ENCODE measurements at regions not wholly inside any gene's neighbourhood (a gene's known extent, or its start where the extent isn't known, plus 50 kb on each side); places are given as distances from the start of the nearest gene placed in this dataset.

- Histone ChIP-seq H2AFZ (ENCODE audit: low read depth) (no peak overlapping the region), H3K27me3 (ENCODE audit: insufficient read depth, low read depth) (no peaks in the 10 kb centered on the region), H3K36me3 (ENCODE audit: insufficient read depth) (no peaks in the 10 kb centered on the region), H3K4me1 (ENCODE audit: low read depth, poor library complexity, severe bottlenecking) (no peaks in the 10 kb centered on the region), H3K79me2 (ENCODE audit: insufficient read depth, low read depth) (no peaks in the 10 kb centered on the region), H4K20me1 (ENCODE audit: insufficient read depth) (no peaks in the 10 kb centered on the region), H3K4me2 (no peak overlapping the region), H3K9ac (no peak overlapping the region), H3K27ac (no peak overlapping the region), H3K4me3 (IDR thresholded peaks at IDR 0.05; ENCODE audit: insufficient read depth, low read depth, low read length) (no peak overlapping the region)
- peak; percentile 51 for TF ChIP-seq CTCF (conservative IDR thresholded peaks at IDR 0.05; ENCODE audit: low read depth, low read length)
Measured at GRCh38 chrX:81377329-81377728, 175.4 kb downstream of the SH3BGRL start.

GRCh38 chrX:81378560-81378959, 176.7 kb downstream of the SH3BGRL start:
- Histone ChIP-seq H3K36me3 (ENCODE audit: insufficient read depth) (no peaks in the 10 kb centered on the region), H3K9ac (no peak overlapping the region), H3K27me3 (ENCODE audit: insufficient read depth, low read depth) (no peaks in the 10 kb centered on the region), H3K4me2 (no peak overlapping the region), H3K4me3 (IDR thresholded peaks at IDR 0.05; ENCODE audit: insufficient read depth, low read depth, low read length) (no peak overlapping the region), H3K27ac (no peak overlapping the region), H4K20me1 (ENCODE audit: insufficient read depth) (no peaks in the 10 kb centered on the region), H3K79me2 (ENCODE audit: insufficient read depth, low read depth) (no peaks in the 10 kb centered on the region), H2AFZ (ENCODE audit: low read depth) (no peak overlapping the region), H3K4me1 (ENCODE audit: low read depth, poor library complexity, severe bottlenecking) (no peaks in the 10 kb centered on the region)
- no peak for TF ChIP-seq CTCF (conservative IDR thresholded peaks at IDR 0.05; ENCODE audit: low read depth, low read length)

- no peaks in the 10 kb centered on the region for H3K79me2 ChIP-seq (ENCODE audit: insufficient read depth, low read depth)
- no peak for TF ChIP-seq CTCF (conservative IDR thresholded peaks at IDR 0.05; ENCODE audit: low read depth, low read length)
- H2AFZ ChIP-seq (ENCODE audit: low read depth): no peak overlapping the region; the same call in 1 of the 2 replicates
Measured at GRCh38 chrX:81390237-81390636, 188.3 kb downstream of the SH3BGRL start.

GRCh38 chrX:81392396-81392795, 190.5 kb downstream of the SH3BGRL start:
- no peak overlapping the region for H3K27ac ChIP-seq
- no peaks in the 10 kb centered on the region for H3K79me2 ChIP-seq (ENCODE audit: insufficient read depth, low read depth)
- H3K4me1 ChIP-seq (ENCODE audit: low read depth, poor library complexity, severe bottlenecking): peaks cover 10% of the 10 kb centered on the region
- H4K20me1 ChIP-seq (ENCODE audit: insufficient read depth): no peaks in the 10 kb centered on the region
- H3K27me3 ChIP-seq (ENCODE audit: insufficient read depth, low read depth): no peaks in the 10 kb centered on the region
- H3K4me3 ChIP-seq (IDR thresholded peaks at IDR 0.05; ENCODE audit: insufficient read depth, low read depth, low read length): no peak overlapping the region
- no peak overlapping the region for H2AFZ ChIP-seq (ENCODE audit: low read depth)
- H3K4me2 ChIP-seq: no peak overlapping the region
- no peak overlapping the region for H3K9ac ChIP-seq
- no peak for TF ChIP-seq CTCF (conservative IDR thresholded peaks at IDR 0.05; ENCODE audit: low read depth, low read length)
- no peaks in the 10 kb centered on the region for H3K36me3 ChIP-seq (ENCODE audit: insufficient read depth)

More at GRCh38 chrX:81390237-81390636, 188.3 kb downstream of the SH3BGRL start:
- Histone ChIP-seq H3K4me2 (no peak overlapping the region), H3K4me1 (ENCODE audit: low read depth, poor library complexity, severe bottlenecking) (peaks cover 10% of the 10 kb centered on the region), H3K27ac (no peak overlapping the region), H3K27me3 (ENCODE audit: insufficient read depth, low read depth) (no peaks in the 10 kb centered on the region), H3K36me3 (ENCODE audit: insufficient read depth) (no peaks in the 10 kb centered on the region), H3K9ac (no peak overlapping the region), H4K20me1 (ENCODE audit: insufficient read depth) (no peaks in the 10 kb centered on the region), H3K4me3 (IDR thresholded peaks at IDR 0.05; ENCODE audit: insufficient read depth, low read depth, low read length) (no peak overlapping the region)

Data from KMS-11 (cell line).